ENCODE measurements at regions not wholly inside any gene's neighbourhood (a gene's known extent, or its start where the extent isn't known, plus 50 kb on each side); places are given as distances from the start of the nearest gene placed in this dataset.
"Not testable (repeated sequence)": the region's sequence is repeated elsewhere in the genome, so short reads cannot be mapped to it uniquely, and the experiment has no call there.

DNA sequence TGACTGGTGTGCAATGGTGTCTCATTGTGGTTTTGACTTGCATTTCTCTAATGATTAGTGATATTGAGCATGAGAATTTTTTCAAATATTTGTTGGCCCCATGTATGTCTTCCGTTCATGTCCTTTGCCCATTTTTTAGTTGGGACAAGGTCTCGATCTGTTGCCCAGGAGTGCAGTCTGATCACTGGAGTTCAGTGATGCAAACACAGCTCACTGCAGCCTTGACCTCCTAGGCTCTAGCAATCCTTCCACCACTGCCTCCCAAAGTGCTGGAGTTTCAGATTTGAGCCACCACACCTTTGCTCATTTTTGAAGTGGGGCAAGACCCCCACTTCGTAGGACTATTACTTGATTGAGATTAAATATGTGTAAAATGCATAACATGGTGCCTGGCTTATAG is 124.2 kb upstream of the NBPF26 start:
- not testable (repeated sequence) for TF ChIP-seq PPARA (CRISPR knock-in tag; IDR thresholded peaks at IDR 0.05; ENCODE audit: borderline replicate concordance); ZFP30 (CRISPR knock-in tag; IDR thresholded peaks at IDR 0.05); OSR1 (CRISPR knock-in tag; IDR thresholded peaks at IDR 0.05)
- TF ChIP-seq, protein P1, sequence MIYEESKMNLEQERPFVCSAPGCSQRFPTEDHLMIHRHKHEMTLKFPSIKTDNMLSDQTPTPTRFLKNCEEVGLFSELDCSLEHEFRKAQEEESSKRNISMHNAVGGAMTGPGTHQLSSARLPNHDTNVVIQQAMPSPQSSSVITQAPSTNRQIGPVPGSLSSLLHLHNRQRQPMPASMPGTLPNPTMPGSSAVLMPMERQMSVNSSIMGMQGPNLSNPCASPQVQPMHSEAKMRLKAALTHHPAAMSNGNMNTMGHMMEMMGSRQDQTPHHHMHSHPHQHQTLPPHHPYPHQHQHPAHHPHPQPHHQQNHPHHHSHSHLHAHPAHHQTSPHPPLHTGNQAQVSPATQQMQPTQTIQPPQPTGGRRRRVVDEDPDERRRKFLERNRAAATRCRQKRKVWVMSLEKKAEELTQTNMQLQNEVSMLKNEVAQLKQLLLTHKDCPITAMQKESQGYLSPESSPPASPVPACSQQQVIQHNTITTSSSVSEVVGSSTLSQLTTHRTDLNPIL (CRISPR knock-in tag; IDR thresholded peaks at IDR 0.05; ENCODE audit: low read depth) = not testable (repeated sequence)
